DOHH2 (cell line): ENCODE measurements at regions not wholly inside any gene's neighbourhood (a gene's known extent, or its start where the extent isn't known, plus 50 kb on each side); places are given as distances from the start of the nearest gene placed in this dataset.

ENCODE experiments used
- H3F3A ChIP-seq: fragments of 200-600 bp; sonication (generic), shearing (Covaris generic); 2 replicates; pipeline ENCODE4 v1.6.0; 2016; ENCODE audit warnings: antibody characterized with exemption, mild to moderate bottlenecking; ENCODE audit not compliant: control insufficient read depth, insufficient read depth
- H3K27ac ChIP-seq: fragments of 200-600 bp; sonication (generic); 2 replicates; pipeline ENCODE4 v1.5.1; 2014; ENCODE audit warnings: low read depth, mild to moderate bottlenecking, low read length, moderate library complexity
- H3K27me3 ChIP-seq: fragments of 200-600 bp; sonication (generic); 2 replicates; pipeline ENCODE4 v1.6.1; 2014; ENCODE audit warnings: mild to moderate bottlenecking, low read length, mixed read lengths; ENCODE audit not compliant: control insufficient read depth
- H3K36me3 ChIP-seq: fragments of 200-600 bp; sonication (generic); 2 replicates; pipeline ENCODE4 v1.6.1; 2014; ENCODE audit warnings: mild to moderate bottlenecking, low read length, moderate library complexity, mixed read lengths; ENCODE audit not compliant: control insufficient read depth
- H3K4me1 ChIP-seq: fragments of 200-600 bp; sonication (generic); 2 replicates; pipeline ENCODE4 v1.6.1; 2014; ENCODE audit warnings: mild to moderate bottlenecking, low read length, mixed read lengths; ENCODE audit not compliant: control insufficient read depth
- H3K4me2 ChIP-seq: fragments of 200-600 bp; sonication (generic); 2 replicates; pipeline ENCODE4 v1.6.0; 2014; ENCODE audit warnings: mild to moderate bottlenecking, low read length, moderate library complexity
- H3K4me3 ChIP-seq: fragments of 200-600 bp; sonication (generic); 2 replicates; pipeline ENCODE4 v1.5.1; 2014; ENCODE audit warnings: mild to moderate bottlenecking, low read length, mixed read lengths
- H3K79me2 ChIP-seq: fragments of 200-600 bp; sonication (generic); 2 replicates; pipeline ENCODE4 v1.6.1; 2014; ENCODE audit warnings: mild to moderate bottlenecking, low read length, mixed read lengths; ENCODE audit not compliant: control insufficient read depth
- H3K9me2 ChIP-seq: fragments of 200-600 bp; sonication (generic); replicated peaks from 2 replicates; pipeline ENCODE4 v1.6.1; 2014; ENCODE audit warnings: mild to moderate bottlenecking, low read length, mixed read lengths; ENCODE audit not compliant: control insufficient read depth
- H3K9me3 ChIP-seq: fragments of 200-600 bp; sonication (generic); 2 replicates; pipeline ENCODE4 v1.6.1; 2014; ENCODE audit warnings: antibody characterized with exemption, low read length, mixed read lengths; ENCODE audit not compliant: control insufficient read depth, insufficient read depth
- H4K20me1 ChIP-seq: fragments of 200-600 bp; sonication (generic); 2 replicates; pipeline ENCODE4 v1.6.0; 2014; ENCODE audit warnings: low read depth, mild to moderate bottlenecking, antibody characterized with exemption, low read length, moderate library complexity; ENCODE audit not compliant: control insufficient read depth, insufficient read depth
- EZH2phosphoT487 ChIP-seq: fragments of 200-600 bp; sonication (generic); IDR thresholded peaks from 2 replicates; pipeline ENCODE4 v1.6.1; 2017; ENCODE audit warnings: borderline replicate concordance, mild to moderate bottlenecking, antibody characterized with exemption, low read length, moderate library complexity, mixed read lengths
- TF ChIP-seq, protein P1 (sequence below): fragments of 200-600 bp; sonication (generic); IDR thresholded peaks from one replicate; pipeline ENCODE4 v1.5.1; 2014; ENCODE audit warnings: antibody characterized with exemption, mild to moderate bottlenecking, low read depth, low read length; ENCODE audit not compliant: poor library complexity, severe bottlenecking

DNA sequence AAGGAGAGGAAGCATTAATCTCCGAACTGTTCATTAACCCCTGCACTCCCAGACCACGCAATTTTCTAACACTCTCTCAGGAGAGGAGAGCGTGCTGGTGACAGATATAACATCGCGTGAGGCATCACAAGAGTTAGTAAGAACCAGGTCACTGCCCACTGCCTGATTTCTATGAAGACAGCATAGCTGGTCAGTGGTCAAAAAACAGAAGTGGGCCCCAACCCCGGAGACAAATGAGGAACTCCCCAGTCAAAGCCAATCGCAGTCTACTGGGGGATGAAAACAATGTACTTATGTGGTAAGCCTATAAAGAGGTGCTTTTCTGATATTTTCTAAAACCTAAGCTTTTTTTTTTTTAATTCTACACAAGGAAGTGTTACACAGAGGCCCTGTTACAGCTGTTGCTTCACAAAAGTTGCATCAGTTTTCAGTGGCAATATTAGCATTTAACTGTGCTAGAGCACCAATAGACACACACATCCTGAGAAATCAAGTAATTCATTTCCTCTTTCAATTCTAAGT, 231.8 kb upstream of the IRF2BP2 start:
- no peaks in the 10 kb centered on the region for H4K20me1 ChIP-seq
- no peaks in the 10 kb centered on the region for H3K36me3 ChIP-seq
- TF ChIP-seq, protein P1, sequence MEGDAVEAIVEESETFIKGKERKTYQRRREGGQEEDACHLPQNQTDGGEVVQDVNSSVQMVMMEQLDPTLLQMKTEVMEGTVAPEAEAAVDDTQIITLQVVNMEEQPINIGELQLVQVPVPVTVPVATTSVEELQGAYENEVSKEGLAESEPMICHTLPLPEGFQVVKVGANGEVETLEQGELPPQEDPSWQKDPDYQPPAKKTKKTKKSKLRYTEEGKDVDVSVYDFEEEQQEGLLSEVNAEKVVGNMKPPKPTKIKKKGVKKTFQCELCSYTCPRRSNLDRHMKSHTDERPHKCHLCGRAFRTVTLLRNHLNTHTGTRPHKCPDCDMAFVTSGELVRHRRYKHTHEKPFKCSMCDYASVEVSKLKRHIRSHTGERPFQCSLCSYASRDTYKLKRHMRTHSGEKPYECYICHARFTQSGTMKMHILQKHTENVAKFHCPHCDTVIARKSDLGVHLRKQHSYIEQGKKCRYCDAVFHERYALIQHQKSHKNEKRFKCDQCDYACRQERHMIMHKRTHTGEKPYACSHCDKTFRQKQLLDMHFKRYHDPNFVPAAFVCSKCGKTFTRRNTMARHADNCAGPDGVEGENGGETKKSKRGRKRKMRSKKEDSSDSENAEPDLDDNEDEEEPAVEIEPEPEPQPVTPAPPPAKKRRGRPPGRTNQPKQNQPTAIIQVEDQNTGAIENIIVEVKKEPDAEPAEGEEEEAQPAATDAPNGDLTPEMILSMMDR, result no peak
- TF ChIP-seq EZH2phosphoT487, result no peak
- H3K9me2 ChIP-seq, result no peaks in the 10 kb centered on the region
- H3K79me2 ChIP-seq, result no peaks in the 10 kb centered on the region
- H3K4me1 ChIP-seq, result no peaks in the 10 kb centered on the region
- no peak overlapping the region for H3K27ac ChIP-seq
- H3K4me2 ChIP-seq, result no peak overlapping the region
- no peaks in the 10 kb centered on the region for H3F3A ChIP-seq
- no peak overlapping the region for H3K4me3 ChIP-seq
- H3K27me3 ChIP-seq, result peaks cover 74% of the 10 kb centered on the region
- no peaks in the 10 kb centered on the region for H3K9me3 ChIP-seq

DNA sequence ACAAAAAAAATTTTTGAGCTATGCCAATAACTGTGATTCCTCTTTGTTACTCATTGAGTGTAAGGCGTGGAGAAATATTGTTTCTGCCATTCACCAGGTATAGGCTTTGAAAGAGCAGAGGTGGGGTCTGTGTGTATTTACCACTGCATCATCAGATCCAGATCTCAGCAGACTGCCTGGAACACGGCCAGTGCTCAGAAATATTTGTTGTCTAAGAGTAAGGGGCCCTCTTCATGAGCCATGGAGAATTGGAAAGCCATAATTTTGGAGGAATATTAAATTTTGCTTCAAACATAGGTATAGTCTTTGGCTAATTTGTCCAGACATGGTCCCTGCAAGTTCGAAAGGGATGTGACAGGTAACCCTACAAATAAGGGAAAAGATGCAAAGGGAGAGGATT, 231.3 kb upstream of the IRF2BP2 start:
- Histone ChIP-seq H3K36me3 (no peaks in the 10 kb centered on the region), H3F3A (no peaks in the 10 kb centered on the region), H3K9me3 (no peaks in the 10 kb centered on the region), H3K9me2 (no peaks in the 10 kb centered on the region), H3K4me3 (no peak overlapping the region), H4K20me1 (no peaks in the 10 kb centered on the region), H3K27ac (no peak overlapping the region), H3K4me1 (no peaks in the 10 kb centered on the region), H3K4me2 (no peak overlapping the region), H3K27me3 (peaks cover 77% of the 10 kb centered on the region), H3K79me2 (no peaks in the 10 kb centered on the region)
- no peak for TF ChIP-seq EZH2phosphoT487
- TF ChIP-seq, protein P1, result no peak

DNA sequence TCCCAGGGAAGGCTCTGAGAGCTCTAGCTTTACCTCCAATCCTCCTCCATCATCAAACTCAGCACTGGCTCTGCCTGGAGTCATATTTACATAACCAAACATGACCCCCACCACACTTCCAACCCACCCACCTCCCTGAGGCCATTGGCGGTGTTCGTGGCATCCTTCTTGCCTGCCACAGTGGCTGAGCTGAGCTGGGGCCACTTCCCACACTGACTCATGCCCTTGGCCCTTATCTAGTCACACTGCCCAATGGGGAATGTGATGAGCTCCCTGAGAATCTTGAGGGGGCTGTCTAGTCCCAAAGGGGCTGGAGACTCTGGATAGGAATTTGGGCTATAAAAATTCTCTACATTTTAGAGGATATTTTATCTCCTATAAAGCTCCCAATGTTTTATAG, 230.9 kb upstream of the IRF2BP2 start:
- TF ChIP-seq, protein P1, result no peak
- TF ChIP-seq EZH2phosphoT487, result no peak
- Histone ChIP-seq H3K4me3 (no peak overlapping the region), H3K36me3 (no peaks in the 10 kb centered on the region), H3K27ac (no peak overlapping the region), H3K4me2 (no peak overlapping the region), H3K27me3 (peaks cover 75% of the 10 kb centered on the region), H4K20me1 (no peaks in the 10 kb centered on the region), H3K9me2 (no peaks in the 10 kb centered on the region), H3K9me3 (no peaks in the 10 kb centered on the region), H3F3A (no peaks in the 10 kb centered on the region), H3K79me2 (no peaks in the 10 kb centered on the region), H3K4me1 (no peaks in the 10 kb centered on the region)
